NCI-H1436 treated with DMSO at 0.1 percent for 48 hours (cell line): ENCODE measurements at regions not wholly inside any gene's neighbourhood (a gene's known extent, or its start where the extent isn't known, plus 50 kb on each side); places are given as distances from the start of the nearest gene placed in this dataset.

Source experiments
- DNase-seq: peaks from one replicate; lab custom pipeline; 2025; lab: John Stamatoyannopoulos, UW

DNA sequence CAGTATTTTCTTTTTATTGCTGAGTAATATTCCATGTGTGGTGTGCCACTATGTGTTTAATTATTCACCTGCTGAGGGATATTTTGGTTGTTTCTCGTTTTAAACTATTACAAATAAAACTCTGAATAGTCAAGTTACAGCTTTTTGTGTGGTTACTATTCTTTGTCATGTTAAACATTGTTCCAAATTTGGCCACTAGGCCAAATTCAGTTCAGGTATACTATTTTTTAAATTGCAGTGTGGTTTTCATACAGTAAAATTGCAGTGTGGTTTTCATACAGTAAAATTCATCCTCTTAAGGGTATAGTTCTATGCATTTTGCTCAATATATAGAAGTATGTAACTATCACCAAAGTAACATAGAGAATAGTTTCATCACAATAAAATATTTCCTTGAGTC lies 97.4 kb upstream of the FAM3C start:
- DNase-seq = no peak

- no peak for DNase-seq
Measured at GRCh38 chr7:121490309-121490708, 94.2 kb upstream of the FAM3C start.

GRCh38 chr7:121489440-121489839 lies 93.3 kb upstream of the FAM3C start:
- no peak for DNase-seq

- DNase-seq = no peak
Measured at GRCh38 chr7:121488111-121488650, 92.1 kb upstream of the FAM3C start.

GRCh38 chr7:121486590-121486989 lies 90.5 kb upstream of the FAM3C start:
- no peak for DNase-seq

DNA sequence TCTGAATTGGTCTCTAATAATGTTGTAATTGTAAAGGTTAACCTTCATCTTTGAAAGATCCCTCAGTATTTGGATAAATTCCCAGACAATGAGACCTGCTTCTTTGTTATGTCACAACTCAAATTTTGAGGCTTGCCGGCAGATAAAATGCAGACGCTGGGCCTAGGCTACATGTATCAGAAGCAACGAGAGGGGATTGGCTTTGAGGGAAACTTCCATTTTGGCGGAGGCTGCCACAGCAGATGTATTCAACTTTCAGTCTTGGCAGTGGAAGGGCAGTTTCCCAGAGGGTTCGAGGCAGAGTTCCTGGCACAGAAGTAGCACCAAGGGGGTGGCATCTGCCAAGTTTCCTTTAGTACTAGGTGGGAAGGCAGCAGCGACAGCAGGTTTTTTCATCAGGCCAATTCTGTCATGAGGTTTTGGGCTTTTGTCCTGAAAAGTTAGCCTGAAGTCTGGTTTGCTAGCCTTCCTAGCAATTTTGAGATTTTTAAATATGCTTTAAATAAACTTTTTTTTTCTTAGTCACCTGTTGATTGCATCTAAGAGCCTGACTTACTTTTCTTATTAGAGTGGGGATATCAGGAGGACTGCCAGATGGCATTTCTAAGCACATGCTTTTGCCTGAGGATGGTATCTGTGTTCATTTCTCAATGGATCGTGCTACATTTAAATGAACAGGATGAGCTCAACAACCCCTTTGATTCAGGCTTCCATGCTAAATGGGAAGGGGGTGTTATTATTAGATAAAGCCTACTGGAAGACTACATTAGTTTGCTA lies 89.5 kb upstream of the FAM3C start:
- no peak for DNase-seq

- DNase-seq = no peak
Measured at GRCh38 chr7:121484089-121484763, 88.1 kb upstream of the FAM3C start.

GRCh38 chr7:121480566-121481335 lies 84.6 kb upstream of the FAM3C start:
- no peak for DNase-seq

GRCh38 chr7:121480058-121480457 lies 84.0 kb upstream of the FAM3C start:
- DNase-seq = no peak

DNA sequence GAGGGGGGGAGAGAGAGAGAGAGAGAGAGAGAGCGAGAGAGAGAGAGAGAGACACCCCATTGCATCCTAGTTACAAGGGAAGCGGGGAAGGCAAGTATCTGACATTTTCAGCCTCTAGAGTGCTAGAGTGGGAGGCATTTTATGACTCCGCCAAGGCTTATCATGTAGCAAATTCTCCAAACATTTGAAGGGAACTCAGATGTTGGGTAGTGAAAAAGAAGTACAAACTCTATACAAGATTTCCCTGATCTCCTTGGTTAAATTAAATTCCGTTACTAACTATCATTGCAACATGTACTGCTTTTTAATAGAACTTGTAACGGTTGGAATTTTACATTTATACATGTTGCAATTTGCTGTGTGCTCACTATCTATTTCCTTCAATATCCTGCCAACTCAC lies 83.4 kb upstream of the FAM3C start:
- DNase-seq = no peak

DNA sequence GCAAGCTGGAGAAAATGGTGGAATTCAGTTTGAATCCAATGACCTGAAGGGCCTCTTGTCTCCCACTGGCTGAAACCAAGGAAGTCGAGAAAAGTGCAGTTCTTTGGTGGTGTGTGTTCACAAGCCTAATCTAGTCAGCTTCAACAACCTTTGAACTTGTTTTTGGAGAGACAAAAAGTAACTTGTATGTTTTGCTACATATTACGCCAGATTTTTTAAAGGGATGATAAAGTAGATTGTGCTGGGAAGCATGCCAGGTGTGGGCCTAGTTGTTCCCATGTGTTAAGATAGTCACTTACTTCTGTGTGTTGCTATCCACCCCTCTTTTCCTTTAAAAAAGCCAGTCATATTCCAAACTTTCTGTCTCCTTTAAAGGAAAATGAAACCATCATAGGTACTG lies 79.7 kb upstream of the FAM3C start:
- DNase-seq = no peak

DNA sequence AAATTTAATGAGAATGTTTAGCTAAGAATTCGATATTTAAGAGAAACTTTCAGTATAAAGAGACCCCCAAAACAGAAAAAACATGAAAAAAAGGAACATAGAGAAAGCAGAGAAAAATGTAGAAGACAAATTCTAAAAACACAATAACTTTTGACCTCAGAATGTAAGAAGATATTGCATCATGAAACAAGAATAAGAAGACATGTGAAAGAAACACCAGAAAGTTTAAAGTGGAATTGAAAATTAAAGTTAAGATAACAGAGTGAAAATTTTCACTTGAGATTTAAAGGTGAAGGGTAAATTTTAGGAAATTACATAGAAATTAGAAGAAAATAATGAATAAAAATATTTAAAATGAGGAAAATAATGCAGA lies 78.2 kb upstream of the FAM3C start:
- no peak for DNase-seq

- no peak for DNase-seq
Measured at GRCh38 chr7:121473645-121474300, 77.7 kb upstream of the FAM3C start.

DNA sequence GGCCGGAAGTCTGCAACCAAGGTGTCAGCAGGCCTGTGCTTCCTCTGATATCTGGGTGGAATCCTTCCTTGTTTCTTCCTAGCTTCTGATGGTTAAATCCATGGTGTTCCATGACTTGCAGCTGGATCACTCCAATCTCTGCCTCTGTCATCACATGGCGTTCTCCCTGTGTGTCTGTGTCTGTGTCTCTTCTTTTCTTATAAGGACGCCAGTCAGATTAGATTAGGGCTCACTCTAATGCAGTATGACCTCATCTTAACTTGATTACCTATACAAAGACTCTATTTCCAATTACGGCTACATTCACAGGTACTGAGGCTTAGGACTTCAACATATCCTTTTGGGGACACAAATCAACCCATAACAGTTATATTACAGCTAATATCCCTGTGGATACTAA lies 70.3 kb upstream of the FAM3C start:
- DNase-seq = no peak

DNA sequence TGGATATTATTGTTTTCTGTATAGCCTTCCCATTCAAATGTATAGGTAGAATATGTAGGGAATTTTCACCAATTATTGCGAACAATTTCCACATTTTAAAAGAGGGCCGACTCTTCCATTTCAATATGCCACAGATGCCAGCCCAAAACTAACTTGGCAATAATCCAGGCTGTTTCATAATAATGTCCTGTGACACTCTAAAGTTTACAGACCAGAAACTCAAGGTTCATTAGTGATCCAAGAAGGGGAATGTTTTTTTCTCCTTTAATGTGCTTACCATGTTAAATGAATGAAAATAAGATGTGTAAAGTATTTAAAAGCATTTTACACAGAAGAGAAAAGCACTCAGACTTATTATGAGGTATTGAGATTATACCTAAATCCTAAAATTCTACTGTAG lies 63.0 kb upstream of the FAM3C start:
- no peak for DNase-seq

DNA sequence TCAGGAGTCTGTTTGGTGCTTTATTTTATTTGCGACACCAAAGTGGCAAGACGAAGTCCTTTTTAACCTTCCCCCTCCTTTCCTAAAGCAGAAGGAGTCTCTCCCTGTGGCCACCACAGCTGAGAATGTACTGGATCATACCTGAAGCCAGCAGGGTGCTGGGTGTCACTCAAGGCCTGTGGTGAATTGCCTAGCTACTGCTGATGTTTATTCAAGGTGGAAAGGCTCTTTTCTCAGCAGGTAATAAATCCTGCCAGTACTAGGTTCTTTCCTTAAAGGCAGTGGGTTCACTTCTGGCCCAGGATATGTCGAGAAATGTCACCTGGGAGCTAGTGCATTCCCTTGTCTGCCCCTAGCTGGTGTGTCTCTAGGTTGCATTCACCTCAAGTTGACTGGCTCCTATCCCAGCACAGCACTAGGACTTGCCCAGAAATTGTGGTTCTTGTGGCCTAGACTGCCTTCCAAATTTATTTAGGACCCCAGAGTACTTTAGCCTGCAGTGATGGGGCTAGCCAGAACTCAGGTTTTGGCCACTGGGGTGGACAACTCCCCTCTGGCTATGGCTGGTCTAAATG lies 60.8 kb upstream of the FAM3C start:
- no peak for DNase-seq

- DNase-seq = no peak
Measured at GRCh38 chr7:121456015-121456414, 59.9 kb upstream of the FAM3C start.

GRCh38 chr7:121452389-121452788 lies 56.3 kb upstream of the FAM3C start:
- no peak for DNase-seq

- DNase-seq = no peak
Measured at GRCh38 chr7:121451367-121452094, 55.4 kb upstream of the FAM3C start.

- DNase-seq = no peak
Measured at GRCh38 chr7:121450631-121451198, 54.6 kb upstream of the FAM3C start.

DNA sequence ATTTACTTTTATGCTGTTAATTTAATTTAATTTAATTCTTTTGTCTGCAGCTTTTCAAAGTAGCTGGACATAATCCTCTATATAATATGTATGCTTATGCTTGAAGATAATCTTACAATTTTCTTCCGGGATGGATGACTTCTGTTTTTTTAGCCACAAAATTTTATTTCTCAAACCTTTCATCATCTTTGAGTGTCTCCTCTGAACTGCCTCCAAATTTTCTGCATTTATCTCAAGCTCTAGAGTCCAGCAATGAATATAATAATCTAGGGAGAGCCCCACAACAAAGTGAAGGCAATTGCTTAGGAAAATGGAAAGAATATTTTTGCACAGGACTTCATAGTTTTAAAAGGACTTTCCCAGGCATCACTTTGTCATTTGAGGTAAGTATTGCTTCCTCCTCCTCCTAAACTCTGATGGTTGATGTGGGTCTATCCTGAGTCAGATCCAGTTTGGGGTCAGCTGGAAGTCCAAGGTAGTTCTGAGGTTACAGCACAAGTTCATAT lies 53.7 kb upstream of the FAM3C start:
- DNase-seq = no peak
